Renal cortical epithelial cell (primary cell): ENCODE measurements at regions not wholly inside any gene's neighbourhood (a gene's known extent, or its start where the extent isn't known, plus 50 kb on each side); places are given as distances from the start of the nearest gene placed in this dataset.

Experiments
- DNase-seq: peaks from one replicate; pipeline ENCODE4 v3.0.0-alpha.2; 2011; ENCODE audit warnings: low read depth

- DNase-seq, result no peak
Measured at GRCh38 chr2:8567469-8568260, 114.2 kb upstream of the ID2 start.

- DNase-seq, result no peak
Measured at GRCh38 chr2:8568543-8569302, 113.1 kb upstream of the ID2 start.

GRCh38 chr2:8569332-8569930 lies 112.4 kb upstream of the ID2 start:
- DNase-seq, result no peak

GRCh38 chr2:8570637-8571036 lies 111.2 kb upstream of the ID2 start:
- DNase-seq, result no peak

GRCh38 chr2:8571301-8571791 lies 110.5 kb upstream of the ID2 start:
- no peak for DNase-seq

- DNase-seq, result no peak
Measured at GRCh38 chr2:8571792-8572499, 109.9 kb upstream of the ID2 start.

- no peak for DNase-seq
Measured at GRCh38 chr2:8572712-8573233, 109.1 kb upstream of the ID2 start.

- peak; percentile 41 for DNase-seq
Measured at GRCh38 chr2:8573234-8573941, 108.5 kb upstream of the ID2 start.

GRCh38 chr2:8573942-8574195 lies 108.0 kb upstream of the ID2 start:
- DNase-seq, result no peak

GRCh38 chr2:8574196-8575037 lies 107.4 kb upstream of the ID2 start:
- DNase-seq, result peak; percentile 44

- DNase-seq, result no peak
Measured at GRCh38 chr2:8575038-8575833, 106.6 kb upstream of the ID2 start.

- DNase-seq, result no peak
Measured at GRCh38 chr2:8575834-8576423, 105.9 kb upstream of the ID2 start.

- DNase-seq, result no peak
Measured at GRCh38 chr2:8576525-8577167, 105.2 kb upstream of the ID2 start.

- DNase-seq, result no peak
Measured at GRCh38 chr2:8577573-8577972, 104.3 kb upstream of the ID2 start.

- DNase-seq, result no peak
Measured at GRCh38 chr2:8578335-8579244, 103.3 kb upstream of the ID2 start.

- no peak for DNase-seq
Measured at GRCh38 chr2:8579485-8580085, 102.3 kb upstream of the ID2 start.
